ENCODE measurements at regions not wholly inside any gene's neighbourhood (a gene's known extent, or its start where the extent isn't known, plus 50 kb on each side); places are given as distances from the start of the nearest gene placed in this dataset.

GRCh38 chr16:85290626-85291301 lies 178.5 kb upstream of the CIBAR2 start:
- intact Hi-C loops (cut with micrococcal nuclease) = no loop called here

GRCh38 chr16:85291302-85292148 lies 179.3 kb upstream of the CIBAR2 start:
- intact Hi-C loops (cut with micrococcal nuclease) = no loop called here

GRCh38 chr16:85293458-85293857 lies 181.2 kb upstream of the CIBAR2 start:
- intact Hi-C loops (cut with micrococcal nuclease) = no loop called here

- intact Hi-C loops (cut with micrococcal nuclease) = no loop called here
Measured at GRCh38 chr16:85293904-85294642, 181.8 kb upstream of the CIBAR2 start.

GRCh38 chr16:85294810-85295508 lies 182.7 kb upstream of the CIBAR2 start:
- intact Hi-C loops (cut with micrococcal nuclease) = no loop called here

GRCh38 chr16:85296859-85297660 lies 184.8 kb upstream of the CIBAR2 start:
- intact Hi-C loops (cut with micrococcal nuclease) = no loop called here

- intact Hi-C loops (cut with micrococcal nuclease) = no loop called here
Measured at GRCh38 chr16:85297881-85298280, 185.6 kb upstream of the CIBAR2 start.

- intact Hi-C loops (cut with micrococcal nuclease) = loop anchor here (10.0 kb wide), 3 partner anchors 124 to 504 kb away; partner anchors contain the start of gene GINS2
Measured at GRCh38 chr16:85300406-85300968, 188.2 kb upstream of the CIBAR2 start.

- intact Hi-C loops (cut with micrococcal nuclease) = loop anchor here (10.0 kb wide), 3 partner anchors 124 to 504 kb away; partner anchors contain the start of gene GINS2
Measured at GRCh38 chr16:85301231-85301630, 189.0 kb upstream of the CIBAR2 start.

GRCh38 chr16:85302018-85302847 lies 190.0 kb upstream of the CIBAR2 start:
- intact Hi-C loops (cut with micrococcal nuclease) = loop anchor here (2.0 to 10.0 kb wide), 5 partner anchors 123 to 503 kb away; partner anchors contain the start of genes GINS2 and GSE1

- intact Hi-C loops (cut with micrococcal nuclease) = loop anchor here (1.0 to 10.0 kb wide), 6 partner anchors 27 to 502 kb away; partner anchors contain the start of genes GINS2 and GSE1
Measured at GRCh38 chr16:85302848-85303353, 190.6 kb upstream of the CIBAR2 start.

GRCh38 chr16:85303354-85303883 lies 191.1 kb upstream of the CIBAR2 start:
- intact Hi-C loops (cut with micrococcal nuclease) = loop anchor here (1.0 to 10.0 kb wide), 6 partner anchors 27 to 501 kb away; partner anchors contain the start of genes GINS2 and GSE1

GRCh38 chr16:85304337-85304736 lies 192.1 kb upstream of the CIBAR2 start:
- intact Hi-C loops (cut with micrococcal nuclease) = loop anchor here (10.0 kb wide), 3 partner anchors 120 to 500 kb away; partner anchors contain the start of gene GINS2

- intact Hi-C loops (cut with micrococcal nuclease) = loop anchor here (5.0 to 10.0 kb wide), 4 partner anchors 119 to 499 kb away; partner anchors contain the start of genes GINS2 and KIAA0513
Measured at GRCh38 chr16:85306071-85306792, 194.0 kb upstream of the CIBAR2 start.

GRCh38 chr16:85306793-85307551 lies 194.7 kb upstream of the CIBAR2 start:
- intact Hi-C loops (cut with micrococcal nuclease) = loop anchor here (5.0 to 10.0 kb wide), 4 partner anchors 118 to 498 kb away; partner anchors contain the start of genes GINS2 and KIAA0513

Data from T-helper 2 cell treated with Interferon-gamma antibody and Interleukin-4, amounts not matched to agents 100 ng/mL and 5 ng/mL, for 36 hours (primary cell).